Transverse colon (tissue), 4 donors: ENCODE measurements at regions not wholly inside any gene's neighbourhood (a gene's known extent, or its start where the extent isn't known, plus 50 kb on each side); places are given as distances from the start of the nearest gene placed in this dataset.
"Not testable (repeated sequence)": the region's sequence is repeated elsewhere in the genome, so short reads cannot be mapped to it uniquely, and the experiment has no call there.

Experiments
- DNase-seq: peaks from one replicate; pipeline ENCODE4 v3.0.0-alpha.2; 2019
- H3K27ac ChIP-seq, 4 donors: fragments of 200-600 bp; sonication (generic); 2 replicates each; pipeline ENCODE4 v1.5.1; 2016 to 2018; ENCODE audit warnings: inconsistent platforms in 4 of 4
- H3K27me3 ChIP-seq: fragments of 200-600 bp; sonication (generic); 2 replicates; pipeline ENCODE4 v1.5.1; 2017; ENCODE audit warnings: inconsistent platforms
- H3K36me3 ChIP-seq, 4 donors: fragments of 200-600 bp; sonication (generic); 2 replicates each; pipeline ENCODE4 v1.5.1; 2017 to 2019; ENCODE audit warnings: inconsistent platforms in 4 of 4
- H3K4me1 ChIP-seq, 4 donors: fragments of 200-600 bp; sonication (generic); 2 replicates each; pipeline ENCODE4 v1.5.1; 2017 to 2020; ENCODE audit warnings: inconsistent platforms in 4 of 4
- H3K4me3 ChIP-seq, 4 donors: fragments of 200-600 bp; sonication (generic); 1 replicate in 1 of 4; 2 replicates in 3 of 4; pipeline versions ENCODE4 v1.5.1 to v1.6.1; 2017 to 2019; ENCODE audit warnings: inconsistent platforms in 4 of 4
- H3K9me3 ChIP-seq, 2 donors: fragments of 200-600 bp; sonication (generic); 2 replicates each; pipeline ENCODE4 v1.5.1; 2017 to 2019; ENCODE audit warnings: inconsistent platforms in 2 of 2
- EP300 ChIP-seq: sonication (generic); formaldehyde crosslinking; IDR thresholded peaks from one replicate; pipeline ENCODE4 v1.6.1; 2017; ENCODE audit warnings: antibody characterized with exemption, low read depth
- POLR2A ChIP-seq: fragments of 450-650 bp; IDR thresholded peaks from one replicate; pipeline ENCODE4 v1.6.1; 2016; ENCODE audit warnings: antibody characterized with exemption, mild to moderate bottlenecking, moderate library complexity
- POLR2AphosphoS5 ChIP-seq, 3 donors: sonication (generic); formaldehyde crosslinking; IDR thresholded peaks; one replicate each; pipeline ENCODE4 v1.6.1; 2016; ENCODE audit warnings: antibody characterized with exemption in 3 of 3
- WGBS, 2 donors: methylation state at CpG; one replicate each; pipeline ENCODE4 v1.1.5; 2018; ENCODE audit warnings: low coverage in 1 of 2; 5-methylcytosine and 5-hydroxymethylcytosine counted together
- in situ Hi-C, 4 donors: fragments of 200-750 bp; cut with MboI; loops; one replicate each; pipeline versions ENCODE4 v1.15.0 to v1.15.1; 2017; ENCODE audit warnings: low sequenced_read_pairs in 3 of 4, low pct_ligation_motif_present in 1 of 4, low pct_unique_long_range_greater_than_20kb in 1 of 4
- intact Hi-C: fragments of 100-400 bp; cut with DNase I; formaldehyde crosslinking; loops from one replicate; pipeline ENCODE4 v1.15.1; 2023; ENCODE audit warnings: low total_unique reads
- TF ChIP-seq, protein P1 (sequence below), 5 experiments: fragments of 200-600 bp in 3 of 5; fragments of 450-650 bp in 2 of 5; sonication (generic) in 3 of 5; IDR thresholded peaks; 1 replicate in 2 of 5; 2 replicates in 3 of 5; pipeline ENCODE4 v1.5.1; 2016 to 2017; ENCODE audit warnings: antibody characterized with exemption in 5 of 5, inconsistent platforms in 3 of 5, mild to moderate bottlenecking in 2 of 5, moderate library complexity in 1 of 5

DNA sequence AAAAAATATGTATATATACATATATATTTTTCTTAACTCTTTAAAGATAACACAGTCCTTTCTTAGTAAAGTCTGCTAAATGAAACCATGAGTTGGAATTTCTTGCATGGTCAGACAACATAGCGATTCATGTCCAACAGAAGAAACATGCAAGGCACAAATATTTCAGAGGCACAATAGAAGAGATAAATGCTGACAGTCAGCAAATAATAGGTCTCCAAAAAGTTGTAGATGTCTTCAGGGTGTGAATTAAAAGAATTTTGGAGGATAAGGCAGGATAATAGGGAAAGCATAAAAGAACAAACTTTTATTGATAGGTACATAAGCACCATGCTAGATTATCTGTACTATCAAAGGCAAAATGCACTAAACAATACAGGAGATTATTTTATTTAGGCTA, 800.2 kb downstream of the PLCL1 start:
- intact Hi-C loops: no loop called here
- H3K27me3 ChIP-seq: no peaks in the 10 kb centered on the region
- no peaks in the 10 kb centered on the region for H3K9me3 ChIP-seq
- 93 to 100% methylated on average over 1 of the region's 1 CpG for WGBS, 2 donors
- DNase-seq: no peak
- no peak overlapping the region for H3K4me3 ChIP-seq
- no peak overlapping the region for H3K27ac ChIP-seq
- in situ Hi-C loops: no loop called here
- TF ChIP-seq EP300 (no peak), POLR2A (no peak), POLR2AphosphoS5 (IDR thresholded peaks at IDR 0.05) (no peak)
- TF ChIP-seq, protein P1, sequence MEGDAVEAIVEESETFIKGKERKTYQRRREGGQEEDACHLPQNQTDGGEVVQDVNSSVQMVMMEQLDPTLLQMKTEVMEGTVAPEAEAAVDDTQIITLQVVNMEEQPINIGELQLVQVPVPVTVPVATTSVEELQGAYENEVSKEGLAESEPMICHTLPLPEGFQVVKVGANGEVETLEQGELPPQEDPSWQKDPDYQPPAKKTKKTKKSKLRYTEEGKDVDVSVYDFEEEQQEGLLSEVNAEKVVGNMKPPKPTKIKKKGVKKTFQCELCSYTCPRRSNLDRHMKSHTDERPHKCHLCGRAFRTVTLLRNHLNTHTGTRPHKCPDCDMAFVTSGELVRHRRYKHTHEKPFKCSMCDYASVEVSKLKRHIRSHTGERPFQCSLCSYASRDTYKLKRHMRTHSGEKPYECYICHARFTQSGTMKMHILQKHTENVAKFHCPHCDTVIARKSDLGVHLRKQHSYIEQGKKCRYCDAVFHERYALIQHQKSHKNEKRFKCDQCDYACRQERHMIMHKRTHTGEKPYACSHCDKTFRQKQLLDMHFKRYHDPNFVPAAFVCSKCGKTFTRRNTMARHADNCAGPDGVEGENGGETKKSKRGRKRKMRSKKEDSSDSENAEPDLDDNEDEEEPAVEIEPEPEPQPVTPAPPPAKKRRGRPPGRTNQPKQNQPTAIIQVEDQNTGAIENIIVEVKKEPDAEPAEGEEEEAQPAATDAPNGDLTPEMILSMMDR (IDR thresholded peaks at IDR 0.05): no peak
- H3K36me3 ChIP-seq: no peaks in the 10 kb centered on the region
- no peaks in the 10 kb centered on the region for H3K4me1 ChIP-seq

DNA sequence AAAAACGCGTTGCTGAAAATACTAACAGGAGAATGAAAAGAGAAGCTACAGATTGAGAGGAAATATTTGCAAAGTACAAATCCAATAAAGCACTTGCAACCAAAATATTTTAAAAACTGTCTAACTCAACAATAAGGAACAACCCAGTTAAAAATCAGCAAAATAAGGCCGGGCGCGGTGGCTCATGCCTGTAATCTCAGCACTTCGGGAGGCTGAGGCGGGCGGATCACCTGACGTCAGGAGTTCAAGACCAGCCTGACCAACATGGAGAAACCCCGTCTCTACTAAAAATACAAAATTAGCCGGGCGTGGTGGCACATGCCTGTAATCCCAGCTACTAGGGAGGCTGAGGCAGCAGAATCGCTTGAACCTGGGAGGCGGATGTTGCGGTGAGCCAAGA, 798.6 kb downstream of the PLCL1 start:
- H3K36me3 ChIP-seq, in situ Hi-C loops, H3K4me3 ChIP-seq, DNase-seq, H3K9me3 ChIP-seq, H3K4me1 ChIP-seq, intact Hi-C loops, H3K27ac ChIP-seq, H3K27me3 ChIP-seq: not testable (repeated sequence)
- WGBS, 2 donors: 85 to 96% methylated on average over 13 to 15 of the region's 15 CpGs

DNA sequence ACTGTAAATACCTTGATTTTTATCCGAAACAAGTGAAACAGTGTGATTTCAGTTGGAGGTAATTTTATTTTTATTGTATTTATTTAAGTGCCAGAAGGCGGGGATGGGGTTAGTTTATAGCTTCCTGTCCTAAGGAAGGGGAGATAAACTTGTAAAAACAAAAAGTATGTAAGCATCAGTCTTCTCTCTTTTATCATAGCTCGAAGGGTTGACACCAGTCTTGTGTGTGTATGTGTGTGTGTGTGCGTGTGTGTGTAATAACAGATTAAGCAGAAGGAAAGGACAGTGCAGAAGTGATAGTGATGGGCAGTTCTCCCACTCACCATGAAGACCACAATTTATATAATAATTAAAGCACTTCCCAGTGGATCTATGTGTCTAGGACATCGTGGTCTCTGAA, 793.3 kb downstream of the PLCL1 start:
- Histone ChIP-seq H3K27ac (no peak overlapping the region), H3K9me3 (no peaks in the 10 kb centered on the region), H3K27me3 (no peaks in the 10 kb centered on the region), H3K4me3 (no peak overlapping the region), H3K36me3 (no peaks in the 10 kb centered on the region), H3K4me1 (peaks cover 0 to 11% (median 4%) of the 10 kb centered on the region in 4 donors)
- in situ Hi-C loops (no loop called here), intact Hi-C loops (no loop called here)
- no peak for DNase-seq
- 19% methylated on average over 5 of the region's 5 CpGs for WGBS, 2 donors
- TF ChIP-seq POLR2AphosphoS5 (IDR thresholded peaks at IDR 0.05): no peak
- TF ChIP-seq POLR2A: no peak
- TF ChIP-seq, protein P1 (IDR thresholded peaks at IDR 0.05): no peak
- TF ChIP-seq EP300: no peak

DNA sequence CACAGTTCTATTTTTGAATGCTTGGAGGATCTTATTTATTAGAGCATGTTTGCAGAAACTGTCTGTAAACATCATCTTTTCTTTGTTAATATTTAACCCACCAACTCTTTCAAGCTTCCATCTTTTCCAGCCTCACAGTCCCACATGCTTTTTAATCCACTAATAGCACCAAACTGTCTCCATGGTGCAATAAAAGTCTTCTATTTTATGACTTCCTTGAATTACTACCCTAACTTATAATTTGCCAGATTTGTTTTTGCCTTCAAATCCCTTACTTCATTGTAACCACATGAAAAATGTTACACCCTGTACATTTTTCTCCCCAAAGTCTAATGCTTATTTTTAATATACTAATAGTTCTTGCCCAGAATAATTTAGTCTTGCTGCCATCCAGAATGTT, 792.6 kb downstream of the PLCL1 start:
- intact Hi-C loops (no loop called here), in situ Hi-C loops (no loop called here)
- H3K4me1 ChIP-seq: peaks cover 0 to 11% (median 4%) of the 10 kb centered on the region in 4 donors
- no peaks in the 10 kb centered on the region for H3K9me3 ChIP-seq
- H3K27me3 ChIP-seq: no peaks in the 10 kb centered on the region
- no peaks in the 10 kb centered on the region for H3K36me3 ChIP-seq
- no peak overlapping the region for H3K27ac ChIP-seq
- no peak for DNase-seq
- TF ChIP-seq POLR2A: no peak
- TF ChIP-seq EP300: no peak
- TF ChIP-seq, protein P1 (IDR thresholded peaks at IDR 0.05): no peak
- TF ChIP-seq POLR2AphosphoS5 (IDR thresholded peaks at IDR 0.05): no peak
- H3K4me3 ChIP-seq: no peak overlapping the region

DNA sequence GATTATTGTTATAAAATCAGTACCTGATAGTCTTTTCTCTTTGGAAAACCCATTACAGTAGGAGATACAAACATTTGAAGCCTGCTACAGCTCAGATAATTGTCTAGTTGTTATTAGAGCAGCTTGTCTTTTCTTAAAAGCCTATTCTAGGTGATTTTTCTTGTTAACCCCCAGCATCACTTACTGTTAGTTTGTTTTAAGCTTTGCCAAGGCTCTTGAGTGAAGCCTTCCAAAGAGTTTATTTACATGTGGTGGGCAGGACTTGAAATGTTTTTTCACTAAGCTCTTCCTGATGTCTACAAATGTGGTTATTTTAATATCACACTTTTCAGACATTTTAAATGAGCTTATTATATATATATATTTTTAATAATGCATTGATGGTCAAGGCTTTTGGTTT, 791.3 kb downstream of the PLCL1 start:
- no peaks in the 10 kb centered on the region for H3K9me3 ChIP-seq

More for the DNA sequence above, 791.3 kb downstream of the PLCL1 start:
- in situ Hi-C loops (no loop called here), intact Hi-C loops (no loop called here)
- Histone ChIP-seq H3K4me3 (no peak overlapping the region), H3K4me1 (peaks cover 0 to 12% (median 6%) of the 10 kb centered on the region in 4 donors), H3K27ac (no peak overlapping the region), H3K36me3 (no peaks in the 10 kb centered on the region), H3K27me3 (no peaks in the 10 kb centered on the region)
- no peak for DNase-seq
- TF ChIP-seq POLR2A (no peak), EP300 (no peak), POLR2AphosphoS5 (IDR thresholded peaks at IDR 0.05) (no peak)
- TF ChIP-seq, protein P1 (IDR thresholded peaks at IDR 0.05): no peak
